ENCODE measurements at regions not wholly inside any gene's neighbourhood (a gene's known extent, or its start where the extent isn't known, plus 50 kb on each side); places are given as distances from the start of the nearest gene placed in this dataset.
"Not testable (repeated sequence)": the region's sequence is repeated elsewhere in the genome, so short reads cannot be mapped to it uniquely, and the experiment has no call there.

GRCh38 chr1:146438543-146438942 lies 209.7 kb upstream of the NOTCH2NLA start:
- TF ChIP-seq, protein P1, sequence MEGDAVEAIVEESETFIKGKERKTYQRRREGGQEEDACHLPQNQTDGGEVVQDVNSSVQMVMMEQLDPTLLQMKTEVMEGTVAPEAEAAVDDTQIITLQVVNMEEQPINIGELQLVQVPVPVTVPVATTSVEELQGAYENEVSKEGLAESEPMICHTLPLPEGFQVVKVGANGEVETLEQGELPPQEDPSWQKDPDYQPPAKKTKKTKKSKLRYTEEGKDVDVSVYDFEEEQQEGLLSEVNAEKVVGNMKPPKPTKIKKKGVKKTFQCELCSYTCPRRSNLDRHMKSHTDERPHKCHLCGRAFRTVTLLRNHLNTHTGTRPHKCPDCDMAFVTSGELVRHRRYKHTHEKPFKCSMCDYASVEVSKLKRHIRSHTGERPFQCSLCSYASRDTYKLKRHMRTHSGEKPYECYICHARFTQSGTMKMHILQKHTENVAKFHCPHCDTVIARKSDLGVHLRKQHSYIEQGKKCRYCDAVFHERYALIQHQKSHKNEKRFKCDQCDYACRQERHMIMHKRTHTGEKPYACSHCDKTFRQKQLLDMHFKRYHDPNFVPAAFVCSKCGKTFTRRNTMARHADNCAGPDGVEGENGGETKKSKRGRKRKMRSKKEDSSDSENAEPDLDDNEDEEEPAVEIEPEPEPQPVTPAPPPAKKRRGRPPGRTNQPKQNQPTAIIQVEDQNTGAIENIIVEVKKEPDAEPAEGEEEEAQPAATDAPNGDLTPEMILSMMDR (IDR thresholded peaks at IDR 0.05) = not testable (repeated sequence)
- not testable (repeated sequence) for TF ChIP-seq POLR2AphosphoS5, POLR2A (IDR thresholded peaks at IDR 0.05)

Measured in breast epithelium (tissue), 3 donors.